ENCODE measurements at regions not wholly inside any gene's neighbourhood (a gene's known extent, or its start where the extent isn't known, plus 50 kb on each side); places are given as distances from the start of the nearest gene placed in this dataset.
"Not testable (repeated sequence)": the region's sequence is repeated elsewhere in the genome, so short reads cannot be mapped to it uniquely, and the experiment has no call there.

DNA sequence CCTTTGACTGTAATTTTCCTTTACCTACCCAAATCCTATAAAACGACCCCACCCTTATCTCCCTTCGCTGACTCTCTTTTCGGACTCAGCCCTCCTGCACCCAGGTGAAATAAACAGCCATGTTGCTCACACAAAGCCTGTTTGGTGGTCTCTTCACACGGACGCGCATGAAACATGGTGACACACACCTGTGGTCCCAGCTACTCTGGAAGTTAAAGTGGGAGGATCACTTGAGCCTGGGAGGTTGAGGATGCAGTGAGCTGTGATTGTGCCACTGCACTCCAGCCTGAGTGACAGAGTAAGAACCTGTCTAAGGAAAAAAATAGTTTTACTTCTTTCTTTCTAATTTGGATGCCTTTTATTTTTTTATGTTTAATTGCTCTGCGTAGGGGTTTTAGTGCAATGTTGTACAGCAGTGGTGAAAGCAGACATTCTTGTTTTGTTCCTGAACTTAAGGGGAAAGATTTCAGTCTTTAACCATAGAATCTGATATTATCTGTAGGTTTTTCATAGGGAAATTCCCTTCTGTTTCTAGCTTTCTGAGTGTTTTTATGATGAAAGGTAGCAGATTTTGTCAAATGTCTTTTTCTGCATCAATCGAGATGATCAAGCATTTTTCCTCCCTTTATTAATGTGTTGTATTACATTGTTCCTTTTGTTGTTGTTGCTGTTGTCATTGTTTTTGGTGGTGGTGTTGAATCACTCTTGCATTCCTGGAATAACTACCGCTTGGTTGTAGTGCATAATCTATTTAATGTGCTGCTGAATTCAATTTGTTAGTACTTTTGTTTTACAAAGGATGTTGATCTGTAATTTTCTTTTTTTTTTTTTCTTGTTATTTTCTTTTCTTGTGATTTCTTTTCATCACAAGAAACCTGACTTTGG lies 497.4 kb downstream of the DISC1 start:
- ATAC-seq (no peak), DNase-seq (no peak)
- intact Hi-C loops (cut with DNase I) = no loop called here

DNA sequence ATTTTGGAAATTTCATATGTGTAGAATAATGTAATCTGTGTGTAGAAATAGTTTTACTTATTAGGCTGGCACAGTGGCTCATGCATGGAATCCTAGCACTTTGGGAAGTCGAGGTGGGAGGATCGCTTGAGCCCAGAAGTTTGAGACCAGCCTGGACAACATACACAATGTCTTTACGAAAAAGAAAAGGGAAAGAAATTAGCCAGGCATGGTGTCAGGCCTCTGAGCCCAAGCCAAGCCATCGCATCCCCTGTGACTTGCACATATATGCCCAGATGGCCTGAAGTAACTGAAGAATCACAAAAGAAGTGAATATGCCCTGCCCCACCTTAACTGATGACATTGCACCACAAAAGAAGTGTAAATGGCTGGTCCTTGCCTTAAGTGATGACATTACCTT lies 491.3 kb downstream of the DISC1 start:
- DNase-seq; ATAC-seq; intact Hi-C loops (cut with DNase I): not testable (repeated sequence)

- intact Hi-C loops (cut with DNase I) = no loop called here
- ATAC-seq (no peak), DNase-seq (no peak)
Observed at GRCh38 chr1:232114985-232115384, 488.4 kb downstream of the DISC1 start.

DNA sequence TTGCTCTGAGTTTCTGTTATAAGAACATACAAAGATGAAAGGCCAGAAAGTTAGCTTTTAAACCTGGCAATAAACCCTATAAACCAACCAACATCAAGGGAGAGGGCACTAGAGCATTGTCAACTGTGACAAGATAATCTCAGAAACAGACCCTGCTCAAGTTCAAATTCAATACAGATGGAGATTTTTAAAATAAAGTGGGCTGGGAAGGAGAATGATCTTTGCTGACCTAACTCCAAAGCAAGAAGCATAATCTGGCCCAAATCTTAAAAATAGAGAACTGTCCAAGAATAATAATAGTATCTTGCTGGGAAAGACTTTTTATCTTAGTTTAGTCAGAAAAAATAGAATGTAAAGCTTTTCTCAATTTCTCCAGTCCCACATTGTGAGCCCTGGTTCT lies 485.5 kb downstream of the DISC1 start:
- no peak for ATAC-seq
- intact Hi-C loops (cut with DNase I) = no loop called here

GRCh38 chr1:232111611-232112010 lies 485.0 kb downstream of the DISC1 start:
- no peak for ATAC-seq
- intact Hi-C loops (cut with DNase I) = no loop called here
- DNase-seq = no peak

More for the DNA sequence above, 485.5 kb downstream of the DISC1 start:
- no peak for DNase-seq

GRCh38 chr1:232110281-232111090 lies 483.9 kb downstream of the DISC1 start:
- DNase-seq = no peak
- intact Hi-C loops (cut with DNase I) = no loop called here
- ATAC-seq = peak in 1 of 2 donors; percentile 23

DNA sequence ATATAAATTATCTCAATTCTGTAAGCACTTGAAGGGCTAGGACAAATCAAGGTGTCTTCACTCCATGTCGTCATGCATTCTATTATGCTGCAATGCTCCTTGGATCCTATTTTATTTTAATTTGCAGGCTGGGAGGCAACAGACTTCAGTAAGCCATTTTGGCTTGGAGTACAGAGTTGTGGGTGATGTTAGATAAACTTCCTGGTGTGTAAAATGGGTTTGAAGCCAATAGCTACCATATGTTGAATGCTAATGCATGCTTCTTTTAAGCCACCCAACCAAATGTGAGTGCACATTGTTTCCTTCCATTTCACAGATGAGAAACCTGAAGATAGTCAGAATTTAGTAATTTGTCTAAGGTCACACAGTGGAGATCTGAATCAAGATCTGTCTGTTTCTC lies 482.8 kb downstream of the DISC1 start:
- no peak for ATAC-seq
- intact Hi-C loops (cut with DNase I) = no loop called here
- no peak for DNase-seq

DNA sequence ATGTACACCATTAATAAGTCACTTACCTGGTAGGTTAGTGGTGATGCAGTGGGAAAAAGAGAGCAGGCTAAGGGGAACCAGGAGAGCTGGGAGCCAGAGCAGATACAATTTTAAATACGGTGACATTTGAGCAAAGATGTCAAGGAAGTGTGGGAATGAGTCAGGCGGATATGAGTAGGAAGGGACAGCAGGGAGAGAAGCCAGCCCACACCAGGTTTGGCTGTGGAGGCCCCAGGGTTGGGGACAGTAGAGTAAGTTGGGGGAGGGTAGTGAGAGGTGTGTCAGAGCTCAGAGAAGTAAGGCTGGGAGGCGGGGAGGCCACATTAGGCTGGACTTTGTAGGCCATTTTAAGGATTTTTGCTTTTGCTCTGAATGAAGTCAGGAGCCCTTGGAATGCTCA lies 482.0 kb downstream of the DISC1 start:
- ATAC-seq = no peak
- no peak for DNase-seq
- intact Hi-C loops (cut with DNase I) = no loop called here

- DNase-seq (no peak), ATAC-seq (no peak)
- intact Hi-C loops (cut with DNase I) = no loop called here
Observed at GRCh38 chr1:232106415-232106814, 479.8 kb downstream of the DISC1 start.

DNA sequence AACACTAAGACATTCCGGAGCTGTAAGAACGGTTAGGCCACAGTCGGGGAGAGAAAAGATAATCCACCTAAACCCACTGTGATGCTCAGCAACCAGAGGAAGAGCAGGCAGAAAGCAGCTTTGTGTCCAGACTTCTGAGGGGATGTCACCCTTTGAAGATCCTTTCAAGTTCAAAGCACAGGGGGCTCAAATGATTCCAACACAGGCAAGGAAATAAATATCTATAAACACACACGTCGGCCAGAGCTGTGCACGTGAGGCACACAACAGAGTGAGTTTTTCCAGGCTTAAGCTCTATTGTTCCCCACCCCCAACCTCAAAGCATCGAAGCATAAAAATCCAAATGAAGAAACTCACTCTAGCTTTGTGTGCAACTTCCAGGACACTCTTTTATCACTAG lies 479.0 kb downstream of the DISC1 start:
- no peak for DNase-seq
- intact Hi-C loops (cut with DNase I) = no loop called here
- ATAC-seq = no peak

GRCh38 chr1:232101231-232101630 lies 474.6 kb downstream of the DISC1 start:
- DNase-seq = no peak
- intact Hi-C loops (cut with DNase I) = no loop called here
- ATAC-seq = no peak

GRCh38 chr1:232096751-232097150 lies 470.2 kb downstream of the DISC1 start:
- no peak for DNase-seq
- intact Hi-C loops (cut with DNase I) = no loop called here
- ATAC-seq = no peak

Measured in left cardiac atrium (tissue), 4 donors.